HEK293 (cell line): ENCODE measurements at regions not wholly inside any gene's neighbourhood (a gene's known extent, or its start where the extent isn't known, plus 50 kb on each side); places are given as distances from the start of the nearest gene placed in this dataset.

Experiments used
- CTCF ChIA-PET: fragments of 350-600 bp; formaldehyde crosslinking; extraction: SDS; loops from one replicate; lab custom pipeline; 2021; ENCODE audit warnings: antibody characterized with exemption; lab: Yijun Ruan, JAX
- POLR2A ChIA-PET: fragments of 300-600 bp; formaldehyde crosslinking; extraction: SDS; loops from one replicate; lab custom pipeline; 2020; ENCODE audit warnings: antibody characterized with exemption, inconsistent platforms; lab: Yijun Ruan, JAX
- H3K27ac ChIP-seq: fragments of 200-500 bp; sonication (Bioruptor generic); 2 replicates; pipeline ENCODE4 v1.5.1; 2014; ENCODE audit warnings: low read depth, low read length, control low read depth, inconsistent platforms; ENCODE audit errors: extremely low read depth
- H3K36me3 ChIP-seq, 2 experiments: fragments of 200-500 bp in 1 of 2; sonication (Bioruptor generic) in 1 of 2; 1 replicate in 1 of 2; 2 replicates in 1 of 2; pipeline ENCODE4 v1.5.1; 2014 to 2017; ENCODE audit warnings: inconsistent platforms in 2 of 2, low read length in 2 of 2; ENCODE audit not compliant: control insufficient read depth in 2 of 2, insufficient read depth in 1 of 2
- H3K4me1 ChIP-seq: fragments of 200-500 bp; sonication (Bioruptor generic); 2 replicates; pipeline ENCODE4 v1.5.1; 2014; ENCODE audit warnings: mild to moderate bottlenecking, low read length, inconsistent platforms; ENCODE audit not compliant: control insufficient read depth, insufficient read depth
- H3K4me3 ChIP-seq: 2 replicates; pipeline ENCODE4 v1.5.1; 2011; ENCODE audit warnings: low read depth, mild to moderate bottlenecking, control low read depth, low read length, moderate library complexity
- H3K9me3 ChIP-seq: fragments of 200-500 bp; sonication (Bioruptor generic); 2 replicates; pipeline ENCODE4 v1.5.1; 2014; ENCODE audit warnings: low read depth, low read length, inconsistent platforms; ENCODE audit not compliant: control insufficient read depth, insufficient read depth
- GLI2 ChIP-seq: fragments of 450-650 bp; formaldehyde crosslinking; IDR thresholded peaks from 2 replicates; pipeline ENCODE4; 2017; ENCODE audit warnings: missing biosample characterization, missing genetic modification characterization, low read depth, borderline replicate concordance
- GLIS1 ChIP-seq: fragments of 450-650 bp; formaldehyde crosslinking; IDR thresholded peaks from 2 replicates; pipeline ENCODE4 v1.5.1; 2016; ENCODE audit warnings: missing biosample characterization, missing genetic modification characterization
- OSR2 ChIP-seq: fragments of 450-650 bp; formaldehyde crosslinking; IDR thresholded peaks from 2 replicates; pipeline ENCODE4 v1.5.1; 2016; ENCODE audit warnings: missing biosample characterization, missing genetic modification characterization
- PRDM1 ChIP-seq: fragments of 450-650 bp; formaldehyde crosslinking; IDR thresholded peaks from 2 replicates; pipeline ENCODE4; 2016; ENCODE audit warnings: missing biosample characterization, missing genetic modification characterization
- SETDB1 ChIP-seq: IDR thresholded peaks from one replicate; pipeline ENCODE4 v1.6.1; 2017; ENCODE audit warnings: mild to moderate bottlenecking, low read length, moderate library complexity, mixed read lengths; ENCODE audit not compliant: insufficient read length
- ZBTB44 ChIP-seq: fragments of 450-650 bp; IDR thresholded peaks from 2 replicates; pipeline ENCODE4 v1.5.1; 2018; ENCODE audit warnings: missing biosample characterization, mild to moderate bottlenecking, missing genetic modification characterization
- ZFP3 ChIP-seq: fragments of 450-650 bp; formaldehyde crosslinking; IDR thresholded peaks from 2 replicates; pipeline ENCODE4 v1.5.1; 2016; ENCODE audit warnings: low read depth, missing biosample characterization, missing genetic modification characterization
- ZNF157 ChIP-seq: fragments of 450-650 bp; formaldehyde crosslinking; IDR thresholded peaks from 2 replicates; pipeline ENCODE4 v1.5.1; 2016; ENCODE audit warnings: missing biosample characterization, missing genetic modification characterization
- ZNF2 ChIP-seq: fragments of 450-650 bp; formaldehyde crosslinking; IDR thresholded peaks from 2 replicates; pipeline ENCODE4 v1.5.1; 2016; ENCODE audit warnings: missing biosample characterization, missing genetic modification characterization
- ZNF221 ChIP-seq: fragments of 450-650 bp; formaldehyde crosslinking; IDR thresholded peaks from 2 replicates; pipeline ENCODE4 v1.5.1; 2017; ENCODE audit warnings: missing biosample characterization, missing genetic modification characterization, borderline replicate concordance
- ZNF350 ChIP-seq: fragments of 450-650 bp; formaldehyde crosslinking; IDR thresholded peaks from 2 replicates; pipeline ENCODE4 v1.5.0; 2017; ENCODE audit warnings: missing biosample characterization, mild to moderate bottlenecking, missing genetic modification characterization
- ZNF404 ChIP-seq: fragments of 450-650 bp; formaldehyde crosslinking; IDR thresholded peaks from 2 replicates; pipeline ENCODE4 v1.5.1; 2017; ENCODE audit warnings: missing biosample characterization, missing genetic modification characterization
- ZNF548 ChIP-seq: fragments of 450-650 bp; formaldehyde crosslinking; IDR thresholded peaks from 2 replicates; pipeline ENCODE4 v1.5.1; 2016; ENCODE audit warnings: missing biosample characterization, missing genetic modification characterization
- ZNF580 ChIP-seq: fragments of 450-650 bp; formaldehyde crosslinking; IDR thresholded peaks from 2 replicates; pipeline ENCODE4 v1.5.1; 2016; ENCODE audit warnings: missing biosample characterization, missing genetic modification characterization
- ZNF791 ChIP-seq: fragments of 450-650 bp; formaldehyde crosslinking; IDR thresholded peaks from 2 replicates; pipeline ENCODE4 v1.5.1; 2016; ENCODE audit warnings: missing biosample characterization, missing genetic modification characterization
- TF ChIP-seq, protein P1 (sequence below): fragments of 450-650 bp; formaldehyde crosslinking; IDR thresholded peaks from 2 replicates; pipeline ENCODE4 v1.5.1; 2016; ENCODE audit warnings: missing biosample characterization, missing genetic modification characterization
- TF ChIP-seq, protein P2 (sequence below): fragments of 450-650 bp; formaldehyde crosslinking; optimal IDR thresholded peaks from 2 replicates; pipeline ENCODE3; 2016; ENCODE audit warnings: missing biosample characterization, mild to moderate bottlenecking, missing genetic modification characterization

GRCh38 chr18:73662421-73662820 is 485.2 kb downstream of the FBXO15 start (continued):
- TF ChIP-seq ZBTB44 (tag by site-specific recombination) = no peak

- H3K27ac ChIP-seq = no peak overlapping the region
- POLR2A ChIA-PET = no interaction called here
- H3K4me1 ChIP-seq = no peaks in the 10 kb centered on the region
- CTCF ChIA-PET = no interaction called here
- TF ChIP-seq OSR2 = no peak
- TF ChIP-seq PRDM1 (tag by site-specific recombination) = no peak
- TF ChIP-seq ZNF350 (tag by site-specific recombination) = no peak
- TF ChIP-seq GLI2 = no peak
- TF ChIP-seq, protein P1, sequence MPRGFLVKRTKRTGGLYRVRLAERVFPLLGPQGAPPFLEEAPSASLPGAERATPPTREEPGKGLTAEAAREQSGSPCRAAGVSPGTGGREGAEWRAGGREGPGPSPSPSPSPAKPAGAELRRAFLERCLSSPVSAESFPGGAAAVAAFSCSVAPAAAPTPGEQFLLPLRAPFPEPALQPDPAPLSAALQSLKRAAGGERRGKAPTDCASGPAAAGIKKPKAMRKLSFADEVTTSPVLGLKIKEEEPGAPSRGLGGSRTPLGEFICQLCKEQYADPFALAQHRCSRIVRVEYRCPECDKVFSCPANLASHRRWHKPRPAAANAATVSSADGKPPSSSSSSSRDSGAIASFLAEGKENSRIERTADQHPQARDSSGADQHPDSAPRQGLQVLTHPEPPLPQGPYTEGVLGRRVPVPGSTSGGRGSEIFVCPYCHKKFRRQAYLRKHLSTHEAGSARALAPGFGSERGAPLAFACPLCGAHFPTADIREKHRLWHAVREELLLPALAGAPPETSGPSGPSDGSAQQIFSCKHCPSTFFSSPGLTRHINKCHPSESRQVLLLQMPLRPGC = no peak
- no peak for TF ChIP-seq GLIS1
- TF ChIP-seq ZFP3 (tag by site-specific recombination) = no peak
- no peak for TF ChIP-seq ZNF157 (tag by site-specific recombination)
- no peak for TF ChIP-seq ZNF580 (tag by site-specific recombination)
- TF ChIP-seq, protein P2, sequence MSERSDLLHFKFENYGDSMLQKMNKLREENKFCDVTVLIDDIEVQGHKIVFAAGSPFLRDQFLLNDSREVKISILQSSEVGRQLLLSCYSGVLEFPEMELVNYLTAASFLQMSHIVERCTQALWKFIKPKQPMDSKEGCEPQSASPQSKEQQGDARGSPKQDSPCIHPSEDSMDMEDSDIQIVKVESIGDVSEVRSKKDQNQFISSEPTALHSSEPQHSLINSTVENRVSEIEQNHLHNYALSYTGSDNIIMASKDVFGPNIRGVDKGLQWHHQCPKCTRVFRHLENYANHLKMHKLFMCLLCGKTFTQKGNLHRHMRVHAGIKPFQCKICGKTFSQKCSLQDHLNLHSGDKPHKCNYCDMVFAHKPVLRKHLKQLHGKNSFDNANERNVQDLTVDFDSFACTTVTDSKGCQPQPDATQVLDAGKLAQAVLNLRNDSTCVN (tag by site-specific recombination) = no peak
- TF ChIP-seq ZNF2 (tag by site-specific recombination) = no peak
- TF ChIP-seq ZNF404 (tag by site-specific recombination) = no peak
- no peak for TF ChIP-seq ZNF548 (tag by site-specific recombination)
- H3K4me3 ChIP-seq = no peak overlapping the region
- no peaks in the 10 kb centered on the region for H3K9me3 ChIP-seq
- H3K36me3 ChIP-seq = no peaks in the 10 kb centered on the region
Measured at GRCh38 chr18:73660931-73661856, 486.4 kb downstream of the FBXO15 start.

DNA sequence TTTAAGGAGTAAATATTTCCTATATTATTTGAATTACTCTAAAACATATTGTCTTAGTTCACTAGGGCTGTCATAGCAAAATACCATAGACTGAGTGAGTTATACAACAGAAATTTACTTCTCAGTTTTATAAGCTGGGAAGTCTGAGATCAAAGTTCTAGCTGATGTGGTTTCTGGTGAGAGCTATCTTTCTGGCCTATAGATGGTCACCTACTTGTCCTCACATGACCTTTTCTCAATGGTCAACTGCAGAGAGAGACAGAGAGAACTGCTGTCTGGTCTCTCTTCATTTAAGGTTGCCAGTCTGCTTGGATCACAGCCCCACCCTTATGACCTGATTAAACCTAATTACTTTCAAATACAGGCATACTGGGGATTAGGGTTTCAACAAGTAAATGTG is 490.9 kb downstream of the FBXO15 start:
- TF ChIP-seq SETDB1 (no peak), ZNF221 (tag by site-specific recombination) (no peak), ZNF791 (no peak)
- CTCF ChIA-PET = no interaction called here

More for the DNA sequence above, 490.9 kb downstream of the FBXO15 start:
- no peak overlapping the region for H3K27ac ChIP-seq
- POLR2A ChIA-PET = no interaction called here
- no peaks in the 10 kb centered on the region for H3K4me1 ChIP-seq
- no peak overlapping the region for H3K4me3 ChIP-seq
- H3K36me3 ChIP-seq = no peaks in the 10 kb centered on the region
- H3K9me3 ChIP-seq = no peaks in the 10 kb centered on the region
